ENCODE measurements at regions not wholly inside any gene's neighbourhood (a gene's known extent, or its start where the extent isn't known, plus 50 kb on each side); places are given as distances from the start of the nearest gene placed in this dataset.

DNA sequence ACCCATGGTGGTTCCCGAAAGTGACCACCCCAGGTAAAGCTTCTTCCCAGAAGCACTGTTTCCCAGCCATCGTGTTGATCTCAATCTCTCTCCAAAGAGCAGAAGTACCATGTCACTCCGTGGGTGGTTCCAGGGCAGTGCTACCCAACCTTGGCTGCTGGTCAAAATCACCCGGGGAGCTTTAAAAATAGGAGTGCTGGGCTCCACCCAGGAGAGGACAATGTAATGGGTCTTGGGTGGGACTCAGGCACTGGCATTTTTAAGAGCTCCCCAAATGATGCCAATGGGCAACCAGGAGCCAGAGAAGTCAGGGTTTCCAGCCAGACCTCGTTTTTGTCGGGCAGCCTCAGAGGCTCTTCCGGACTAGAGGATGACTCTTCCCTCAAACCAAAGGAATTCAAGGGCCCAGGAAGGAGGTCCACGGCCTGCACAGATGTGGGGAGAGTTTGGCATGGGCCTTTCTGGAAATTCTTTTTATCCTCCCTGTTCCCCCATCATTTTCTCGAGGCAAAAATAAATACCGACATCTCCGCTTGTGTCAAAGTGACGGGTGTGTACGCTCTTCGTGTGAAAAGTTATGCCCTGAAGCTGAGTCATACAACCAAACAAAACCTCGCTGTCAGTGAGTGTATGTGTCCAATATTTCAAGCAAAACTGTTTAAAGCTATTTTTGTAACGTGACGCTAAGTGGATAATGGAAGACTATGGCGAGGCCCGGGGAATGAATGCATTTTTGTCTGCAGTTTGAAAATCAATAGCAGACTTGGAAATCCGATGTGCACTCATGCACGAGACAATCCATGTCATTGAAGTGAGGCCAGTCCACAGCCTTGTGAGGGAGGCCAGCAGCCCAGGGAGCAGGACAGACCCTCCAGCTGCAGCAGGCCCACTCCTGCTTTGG lies 364.1 kb downstream of the FOXL1 start:
- H3K9me3 Mint-ChIP-seq, result peaks cover 0 to 15% (median 11%) of the 10 kb centered on the region in 9 donors
- POLR2A ChIA-PET, result no interaction called here
- H3K27ac Mint-ChIP-seq, result no peak overlapping the region
- H3K36me3 Mint-ChIP-seq, result no peaks in the 10 kb centered on the region
- no peaks in the 10 kb centered on the region for H3K4me1 Mint-ChIP-seq
- ATAC-seq (no peak), DNase-seq (peak in 1 of 10 donors; percentile 37)
- H3K27me3 Mint-ChIP-seq, result peaks cover 5 to 13% (median 7%) of the 10 kb centered on the region in 5 donors
- H3K4me3 Mint-ChIP-seq, result no peak overlapping the region

GRCh38 chr16:86945166-86945900 lies 367.0 kb downstream of the FOXL1 start:
- Mint-ChIP-seq H3K4me1 (no peaks in the 10 kb centered on the region), H3K9me3 (peaks cover 0 to 2% (median 0%) of the 10 kb centered on the region in 9 donors), H3K36me3 (no peaks in the 10 kb centered on the region), H3K4me3 (no peak overlapping the region), H3K27me3 (peaks cover 0 to 7% (median 2%) of the 10 kb centered on the region in 5 donors), H3K27ac (no peak overlapping the region)
- POLR2A ChIA-PET, result no interaction called here
- no peak for DNase-seq
- ATAC-seq, result no peak

- no peak for ATAC-seq
- Mint-ChIP-seq H3K4me3 (no peak overlapping the region), H3K4me1 (no peaks in the 10 kb centered on the region), H3K27ac (no peak overlapping the region), H3K27me3 (peaks cover 0 to 7% (median 2%) of the 10 kb centered on the region in 5 donors), H3K36me3 (no peaks in the 10 kb centered on the region), H3K9me3 (peaks cover 0 to 2% (median 0%) of the 10 kb centered on the region in 9 donors)
- DNase-seq, result no peak
- POLR2A ChIA-PET, result no interaction called here
Observed at GRCh38 chr16:86946396-86946795, 368.0 kb downstream of the FOXL1 start.

DNA sequence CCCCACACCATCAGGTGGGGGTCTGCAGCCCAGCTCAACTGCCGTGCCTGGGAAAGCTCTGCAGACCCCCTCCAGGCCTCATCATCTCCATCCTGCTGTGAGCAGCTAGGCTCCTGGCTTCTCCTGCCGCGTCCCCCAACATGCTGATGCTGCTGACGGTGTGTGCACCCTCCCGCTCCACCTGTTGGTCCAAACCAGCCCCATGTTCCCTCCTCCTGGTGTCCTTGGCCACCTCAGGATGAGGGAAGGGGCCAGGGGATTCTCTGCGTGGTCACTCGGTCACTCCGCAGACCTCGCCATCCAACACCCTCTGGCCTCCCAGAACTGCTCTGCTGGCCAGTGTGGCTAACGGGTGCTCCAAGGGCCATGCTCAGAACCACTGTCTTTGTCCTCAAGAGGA lies 368.6 kb downstream of the FOXL1 start:
- Mint-ChIP-seq H3K9me3 (no peaks in the 10 kb centered on the region), H3K4me1 (no peaks in the 10 kb centered on the region), H3K36me3 (no peaks in the 10 kb centered on the region), H3K27ac (no peak overlapping the region), H3K27me3 (peaks cover 0 to 7% (median 2%) of the 10 kb centered on the region in 5 donors), H3K4me3 (no peak overlapping the region)
- DNase-seq (peak in 1 of 10 donors; percentile 18), ATAC-seq (no peak)
- POLR2A ChIA-PET, result no interaction called here

GRCh38 chr16:86948046-86948445 lies 369.1 kb downstream of the C16orf95 start:
- no peak overlapping the region for H3K4me3 Mint-ChIP-seq
- POLR2A ChIA-PET, result no interaction called here
- H3K9me3 Mint-ChIP-seq, result peaks cover 0 to 9% (median 0%) of the 10 kb centered on the region in 9 donors
- ATAC-seq, result no peak
- peak in 1 of 10 donors; percentile 32 for DNase-seq
- peaks cover 0 to 10% (median 4%) of the 10 kb centered on the region in 5 donors for H3K27me3 Mint-ChIP-seq
- H3K36me3 Mint-ChIP-seq, result no peaks in the 10 kb centered on the region
- H3K4me1 Mint-ChIP-seq, result no peaks in the 10 kb centered on the region
- H3K27ac Mint-ChIP-seq, result no peak overlapping the region

GRCh38 chr16:86949116-86949515 lies 368.1 kb downstream of the C16orf95 start:
- Mint-ChIP-seq H3K27ac (no peak overlapping the region), H3K4me3 (no peak overlapping the region), H3K36me3 (no peaks in the 10 kb centered on the region), H3K27me3 (peaks cover 0 to 11% (median 4%) of the 10 kb centered on the region in 5 donors), H3K9me3 (peaks cover 0 to 9% (median 0%) of the 10 kb centered on the region in 9 donors), H3K4me1 (no peaks in the 10 kb centered on the region)
- DNase-seq, result no peak
- POLR2A ChIA-PET, result no interaction called here
- no peak for ATAC-seq

DNA sequence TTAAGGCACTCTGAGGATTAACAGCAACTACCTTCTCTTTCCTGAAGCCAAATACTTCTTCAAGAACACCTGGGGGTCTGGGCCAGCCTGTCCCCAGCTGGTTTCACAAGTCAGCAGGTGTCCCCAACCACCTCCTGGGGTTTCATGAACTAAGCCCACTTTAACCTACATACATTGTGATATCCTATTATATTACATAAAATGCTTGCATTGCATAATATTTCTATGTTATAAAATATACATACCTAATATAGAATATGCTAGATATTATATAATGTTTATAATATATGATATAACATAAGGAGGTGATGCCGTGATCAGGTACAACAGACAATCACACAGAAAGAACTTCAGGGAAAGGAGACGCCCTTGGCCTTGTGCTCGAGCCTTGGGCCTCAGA lies 367.6 kb downstream of the C16orf95 start:
- Mint-ChIP-seq H3K4me3 (no peak overlapping the region), H3K9me3 (peaks cover 0 to 9% (median 0%) of the 10 kb centered on the region in 9 donors), H3K4me1 (no peaks in the 10 kb centered on the region), H3K27ac (no peak overlapping the region), H3K27me3 (peaks cover 0 to 11% (median 4%) of the 10 kb centered on the region in 5 donors), H3K36me3 (no peaks in the 10 kb centered on the region)
- POLR2A ChIA-PET, result no interaction called here
- no peak for DNase-seq
- ATAC-seq, result no peak

DNA sequence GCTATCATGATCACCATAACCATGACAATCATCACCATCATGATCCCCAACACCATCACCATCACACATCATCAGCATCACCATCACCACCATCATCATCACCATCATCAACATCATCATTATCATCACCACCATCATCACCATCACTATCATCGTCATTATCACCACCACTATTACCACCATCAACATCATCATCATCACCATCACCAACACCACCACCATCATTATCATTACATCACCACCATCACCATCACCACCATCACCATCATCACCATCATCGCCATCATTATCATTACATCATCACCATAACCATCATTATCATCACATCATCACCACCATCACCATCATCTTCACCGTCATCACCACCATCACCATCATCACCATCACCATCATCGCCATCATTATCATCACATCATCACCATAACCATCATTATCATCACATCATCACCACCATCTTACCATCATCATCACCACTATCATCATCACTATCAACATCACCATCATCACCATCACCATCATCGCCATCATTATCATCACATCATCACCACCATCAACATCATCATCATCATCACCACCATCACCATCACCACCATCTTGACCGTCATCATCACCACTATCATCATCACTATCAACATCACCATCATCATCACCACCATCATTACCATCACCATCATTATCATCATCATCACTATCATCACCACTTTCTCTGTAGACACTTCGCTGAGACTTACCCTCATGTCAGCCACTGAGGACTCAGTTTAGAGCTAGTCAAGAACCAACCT lies 366.0 kb downstream of the C16orf95 start:
- no peaks in the 10 kb centered on the region for H3K36me3 Mint-ChIP-seq
- peaks cover 1 to 3% (median 1%) of the 10 kb centered on the region in 4 donors for H3K4me1 Mint-ChIP-seq
- H3K27me3 Mint-ChIP-seq, result peaks cover 0 to 13% (median 7%) of the 10 kb centered on the region in 5 donors
- DNase-seq (no peak), ATAC-seq (no peak)
- H3K9me3 Mint-ChIP-seq, result peaks cover 0 to 9% (median 0%) of the 10 kb centered on the region in 9 donors
- no peak overlapping the region for H3K4me3 Mint-ChIP-seq
- POLR2A ChIA-PET, result no interaction called here
- no peak overlapping the region for H3K27ac Mint-ChIP-seq

GRCh38 chr16:86951831-86952598 lies 365.2 kb downstream of the C16orf95 start:
- Mint-ChIP-seq H3K9me3 (peaks cover 0 to 9% (median 0%) of the 10 kb centered on the region in 9 donors), H3K36me3 (no peaks in the 10 kb centered on the region), H3K4me1 (peaks cover 3 to 9% (median 7%) of the 10 kb centered on the region in 4 donors), H3K27me3 (peaks cover 0 to 17% (median 9%) of the 10 kb centered on the region in 5 donors), H3K27ac (no peak overlapping the region), H3K4me3 (no peak overlapping the region)
- no peak for DNase-seq
- ATAC-seq, result no peak
- POLR2A ChIA-PET, result no interaction called here

- DNase-seq (no peak), ATAC-seq (no peak)
- H3K4me3 Mint-ChIP-seq, result no peak overlapping the region
- peaks cover 3 to 10% (median 7%) of the 10 kb centered on the region in 4 donors for H3K4me1 Mint-ChIP-seq
- H3K27ac Mint-ChIP-seq, result no peak overlapping the region
- peaks cover 0 to 9% (median 0%) of the 10 kb centered on the region in 9 donors for H3K9me3 Mint-ChIP-seq
- H3K36me3 Mint-ChIP-seq, result no peaks in the 10 kb centered on the region
- POLR2A ChIA-PET, result no interaction called here
- peaks cover 0 to 17% (median 9%) of the 10 kb centered on the region in 5 donors for H3K27me3 Mint-ChIP-seq
Observed at GRCh38 chr16:86952769-86953168, 364.4 kb downstream of the C16orf95 start.

DNA sequence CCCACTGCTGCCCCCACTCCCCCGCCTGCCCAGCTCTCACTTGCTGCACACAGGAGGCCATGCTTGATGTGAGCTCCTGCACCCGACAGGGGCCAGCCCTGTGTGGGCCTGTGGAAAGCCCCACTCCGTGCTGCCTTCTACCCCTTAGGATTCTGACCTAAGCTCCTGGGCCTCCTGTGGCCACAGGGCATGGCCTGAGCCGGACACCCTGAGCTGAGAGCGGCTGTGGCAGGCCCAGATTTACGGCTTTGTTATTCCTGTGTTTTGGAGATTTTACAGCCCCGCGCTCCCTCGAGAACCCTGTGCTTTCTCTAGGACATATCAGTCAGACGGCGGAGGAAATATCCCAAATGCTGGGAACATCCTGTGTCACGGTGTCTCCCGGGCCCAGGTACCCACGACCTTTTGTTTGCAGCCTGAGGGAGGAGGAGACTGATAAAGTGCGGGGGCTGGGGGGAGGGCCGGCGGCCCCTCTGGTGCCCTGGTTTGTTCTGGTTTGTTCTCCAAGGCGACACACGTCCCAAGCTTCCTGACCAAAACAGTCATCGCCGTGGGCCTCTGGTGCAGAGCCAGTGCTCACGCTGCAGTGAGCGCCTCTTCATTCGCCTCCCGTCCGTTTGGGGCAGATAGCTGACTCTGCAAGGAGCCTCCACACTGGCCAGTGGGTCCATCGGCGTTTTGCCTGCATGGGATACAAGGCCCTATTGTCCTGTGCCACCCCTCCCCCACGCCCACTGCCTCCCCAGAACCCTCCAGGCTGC lies 363.4 kb downstream of the C16orf95 start:
- Mint-ChIP-seq H3K9me3 (peaks cover 0 to 9% (median 0%) of the 10 kb centered on the region in 9 donors), H3K27ac (no peak overlapping the region), H3K4me3 (no peak overlapping the region), H3K27me3 (peaks cover 3 to 27% (median 11%) of the 10 kb centered on the region in 5 donors), H3K36me3 (no peaks in the 10 kb centered on the region), H3K4me1 (peaks cover 3 to 10% (median 7%) of the 10 kb centered on the region in 4 donors)
- no peak for DNase-seq
- no peak for ATAC-seq
- POLR2A ChIA-PET, result no interaction called here
